ENCODE measurements at regions not wholly inside any gene's neighbourhood (a gene's known extent, or its start where the extent isn't known, plus 50 kb on each side); places are given as distances from the start of the nearest gene placed in this dataset.

DNA sequence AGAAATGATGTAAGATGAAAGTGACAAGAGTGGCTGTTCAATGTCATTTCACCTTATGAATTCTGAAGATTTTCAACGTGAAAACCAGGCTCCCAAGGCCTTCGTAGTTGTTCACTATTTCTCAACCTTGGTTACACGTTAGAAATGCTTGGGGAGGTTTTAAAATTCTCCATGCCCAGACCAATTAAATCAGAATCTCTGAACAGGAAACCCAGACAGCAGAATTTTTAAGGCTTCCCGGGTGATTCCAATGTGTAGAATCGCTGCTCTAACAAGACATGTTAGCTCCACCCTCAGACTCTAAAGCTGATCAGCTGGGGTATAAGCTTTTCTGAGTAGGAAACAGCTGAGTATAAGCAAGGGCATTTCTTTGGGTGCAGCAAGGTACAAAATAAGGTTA lies 160.4 kb upstream of the TET2 start:
- TF ChIP-seq, protein P1, sequence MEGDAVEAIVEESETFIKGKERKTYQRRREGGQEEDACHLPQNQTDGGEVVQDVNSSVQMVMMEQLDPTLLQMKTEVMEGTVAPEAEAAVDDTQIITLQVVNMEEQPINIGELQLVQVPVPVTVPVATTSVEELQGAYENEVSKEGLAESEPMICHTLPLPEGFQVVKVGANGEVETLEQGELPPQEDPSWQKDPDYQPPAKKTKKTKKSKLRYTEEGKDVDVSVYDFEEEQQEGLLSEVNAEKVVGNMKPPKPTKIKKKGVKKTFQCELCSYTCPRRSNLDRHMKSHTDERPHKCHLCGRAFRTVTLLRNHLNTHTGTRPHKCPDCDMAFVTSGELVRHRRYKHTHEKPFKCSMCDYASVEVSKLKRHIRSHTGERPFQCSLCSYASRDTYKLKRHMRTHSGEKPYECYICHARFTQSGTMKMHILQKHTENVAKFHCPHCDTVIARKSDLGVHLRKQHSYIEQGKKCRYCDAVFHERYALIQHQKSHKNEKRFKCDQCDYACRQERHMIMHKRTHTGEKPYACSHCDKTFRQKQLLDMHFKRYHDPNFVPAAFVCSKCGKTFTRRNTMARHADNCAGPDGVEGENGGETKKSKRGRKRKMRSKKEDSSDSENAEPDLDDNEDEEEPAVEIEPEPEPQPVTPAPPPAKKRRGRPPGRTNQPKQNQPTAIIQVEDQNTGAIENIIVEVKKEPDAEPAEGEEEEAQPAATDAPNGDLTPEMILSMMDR (IDR thresholded peaks at IDR 0.05), result no peak
- TF ChIP-seq POLR2A (IDR thresholded peaks at IDR 0.05), result no peak
- no peak overlapping the region for H3K27ac ChIP-seq
- WGBS, 2 donors, result 57 to 62% methylated on average over 5 of the region's 5 CpGs
- H3K4me3 ChIP-seq, result no peak overlapping the region
- DNase-seq, result no peak
- ATAC-seq, result no peak
- no peaks in the 10 kb centered on the region for H3K27me3 ChIP-seq
- no peaks in the 10 kb centered on the region for H3K36me3 ChIP-seq (replicated peaks in 1 of 2; ENCODE audit: insufficient read depth in 1 of 2, low read depth in 2 of 2)
- no peaks in the 10 kb centered on the region for H3K9me3 ChIP-seq
- intact Hi-C loops (cut with DNase I), result no loop called here
- H3K4me1 ChIP-seq, result no peaks in the 10 kb centered on the region

DNA sequence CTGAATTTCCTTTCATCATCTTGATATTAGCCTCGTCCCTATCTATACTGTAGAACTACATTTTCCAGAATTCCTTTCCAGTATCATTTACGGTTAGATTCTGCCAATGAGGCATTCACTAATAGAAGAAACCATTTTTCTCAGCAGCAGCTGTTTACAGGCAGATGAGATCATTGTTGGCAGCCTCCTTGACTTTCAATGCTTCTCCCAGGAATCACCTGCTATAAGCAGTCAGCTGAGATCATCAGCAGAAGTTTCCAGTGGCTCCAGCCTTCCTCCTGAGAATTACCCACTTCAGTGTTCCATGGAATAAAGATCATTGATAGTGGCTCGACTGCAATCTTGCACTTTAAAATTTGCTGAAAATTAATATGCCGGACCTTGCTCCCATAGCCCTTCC lies 157.3 kb upstream of the TET2 start:
- intact Hi-C loops (cut with DNase I), result no loop called here
- DNase-seq (peak in 2 of 4 donors; percentile 9 to 40), ATAC-seq (peak; percentile 53)
- Histone ChIP-seq H3K4me1 (no peaks in the 10 kb centered on the region), H3K4me3 (no peak overlapping the region), H3K27me3 (no peaks in the 10 kb centered on the region), H3K27ac (no peak overlapping the region), H3K9me3 (no peaks in the 10 kb centered on the region), H3K36me3 (replicated peaks in 1 of 2; ENCODE audit: insufficient read depth in 1 of 2, low read depth in 2 of 2) (no peaks in the 10 kb centered on the region)
- 44 to 47% methylated on average over 4 of the region's 4 CpGs for whole genome bisulfite sequencing, 2 donors
- TF ChIP-seq, protein P1 (IDR thresholded peaks at IDR 0.05), result no peak
- TF ChIP-seq POLR2A (IDR thresholded peaks at IDR 0.05), result no peak

DNA sequence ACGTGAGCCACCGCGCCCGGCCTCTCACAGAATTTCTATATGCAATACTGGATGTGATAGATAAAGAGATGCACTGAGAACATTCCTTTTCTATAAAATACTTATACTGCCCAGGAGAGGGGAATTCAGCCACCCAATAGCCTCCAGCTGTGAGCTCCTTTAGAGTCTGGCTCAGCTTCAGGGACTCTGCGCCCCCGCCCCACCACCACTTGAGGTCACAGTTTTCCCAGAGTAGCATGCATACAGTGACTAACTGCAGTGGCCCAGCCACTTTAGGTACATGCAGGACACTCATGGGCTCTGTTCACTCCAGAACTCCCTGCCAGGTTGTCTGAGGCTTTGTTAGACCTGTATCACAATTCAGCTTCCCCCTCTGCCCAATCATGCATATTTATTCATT lies 144.4 kb upstream of the TET2 start:
- no peaks in the 10 kb centered on the region for H3K9me3 ChIP-seq
- WGBS, 2 donors, result 86 to 88% methylated on average over 6 of the region's 6 CpGs
- no peaks in the 10 kb centered on the region for H3K36me3 ChIP-seq (replicated peaks in 1 of 2; ENCODE audit: insufficient read depth in 1 of 2, low read depth in 2 of 2)
- H3K4me1 ChIP-seq, result no peaks in the 10 kb centered on the region
- H3K4me3 ChIP-seq, result no peak overlapping the region
- DNase-seq, result no peak
- ATAC-seq, result no peak
- TF ChIP-seq POLR2A (IDR thresholded peaks at IDR 0.05), result no peak
- TF ChIP-seq, protein P1 (IDR thresholded peaks at IDR 0.05), result no peak
- H3K27me3 ChIP-seq, result no peaks in the 10 kb centered on the region
- intact Hi-C loops (cut with DNase I), result no loop called here
- H3K27ac ChIP-seq, result no peak overlapping the region

DNA sequence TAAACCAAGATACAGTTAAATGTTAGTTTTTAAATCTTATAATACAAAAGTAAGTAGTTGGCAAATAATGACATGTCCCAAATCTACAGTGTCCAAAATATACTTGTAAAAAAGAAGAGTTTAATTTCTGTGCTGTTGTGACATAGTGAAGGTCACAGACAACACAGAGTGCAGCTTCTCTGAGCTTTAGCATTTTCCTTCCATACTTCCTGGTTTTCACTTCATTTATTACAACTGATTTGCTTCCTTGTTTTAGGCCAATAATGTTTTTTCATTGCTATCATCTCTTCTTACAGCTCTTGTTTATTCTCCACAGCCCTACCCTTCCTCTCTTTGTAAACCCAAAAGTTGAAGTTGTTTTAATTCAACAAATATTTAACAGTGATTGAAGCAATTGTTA lies 132.4 kb upstream of the TET2 start:
- intact Hi-C loops (cut with DNase I), result no loop called here
- H3K36me3 ChIP-seq (replicated peaks in 1 of 2; ENCODE audit: insufficient read depth in 1 of 2, low read depth in 2 of 2), result no peaks in the 10 kb centered on the region
- DNase-seq, result no peak
- no peaks in the 10 kb centered on the region for H3K4me1 ChIP-seq
- TF ChIP-seq, protein P1 (IDR thresholded peaks at IDR 0.05), result no peak
- no peak for TF ChIP-seq POLR2A (IDR thresholded peaks at IDR 0.05)
- ATAC-seq, result no peak
- H3K27me3 ChIP-seq, result no peaks in the 10 kb centered on the region
- H3K27ac ChIP-seq, result no peak overlapping the region
- no peaks in the 10 kb centered on the region for H3K9me3 ChIP-seq
- H3K4me3 ChIP-seq, result no peak overlapping the region

DNA sequence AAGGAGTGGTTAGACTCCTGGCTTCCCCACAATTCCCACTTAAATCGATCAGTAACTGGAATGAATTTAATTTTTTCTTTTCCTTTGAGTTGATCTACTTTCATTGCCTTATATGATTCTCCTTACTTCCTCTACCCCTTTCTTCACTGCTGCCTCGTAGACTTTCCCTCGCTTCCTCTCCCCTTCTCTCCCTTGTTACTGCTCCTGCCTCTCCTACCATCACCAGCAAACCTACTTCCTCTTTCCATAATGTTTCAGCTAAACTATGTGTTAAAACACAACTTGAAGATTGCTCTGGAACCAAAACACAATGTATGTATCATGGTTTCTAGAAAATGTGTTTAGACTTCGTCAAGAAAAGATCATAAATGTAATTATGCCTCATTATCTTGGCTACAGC lies 132.0 kb upstream of the TET2 start:
- Histone ChIP-seq H3K27me3 (no peaks in the 10 kb centered on the region), H3K36me3 (replicated peaks in 1 of 2; ENCODE audit: insufficient read depth in 1 of 2, low read depth in 2 of 2) (no peaks in the 10 kb centered on the region), H3K9me3 (no peaks in the 10 kb centered on the region), H3K4me3 (no peak overlapping the region), H3K4me1 (no peaks in the 10 kb centered on the region), H3K27ac (no peak overlapping the region)
- no peak for TF ChIP-seq POLR2A (IDR thresholded peaks at IDR 0.05)
- TF ChIP-seq, protein P1 (IDR thresholded peaks at IDR 0.05), result no peak
- intact Hi-C loops (cut with DNase I), result no loop called here
- DNase-seq, result no peak
- ATAC-seq, result no peak
- WGBS, 2 donors, result 44 to 76% methylated on average over 4 of the region's 4 CpGs
